Osteoblast (primary cell): ENCODE measurements at regions not wholly inside any gene's neighbourhood (a gene's known extent, or its start where the extent isn't known, plus 50 kb on each side); places are given as distances from the start of the nearest gene placed in this dataset.

ENCODE experiments used
- DNase-seq: peaks from one replicate; pipeline ENCODE4 v3.0.0; 2011; ENCODE audit warnings: low spot score, mixed read lengths; ENCODE audit not compliant: insufficient read length; ENCODE audit errors: missing footprints
- H2AFZ ChIP-seq: 2 replicates; pipeline ENCODE4 v1.6.0; 2011; ENCODE audit warnings: mild to moderate bottlenecking, low read length
- H3K27ac ChIP-seq: 2 replicates; pipeline ENCODE4 v1.5.1; 2011; ENCODE audit warnings: mild to moderate bottlenecking, low read depth, low read length, moderate library complexity
- H3K27me3 ChIP-seq: 2 replicates; pipeline ENCODE4 v1.6.0; 2012; ENCODE audit warnings: mild to moderate bottlenecking, control low read depth, inconsistent platforms, low read length, moderate library complexity; ENCODE audit not compliant: insufficient read depth
- H3K36me3 ChIP-seq: 2 replicates; pipeline ENCODE4 v1.5.1; 2011; ENCODE audit warnings: mild to moderate bottlenecking, low read length, control low read depth, moderate library complexity; ENCODE audit not compliant: insufficient read depth
- H3K4me1 ChIP-seq: 2 replicates; pipeline ENCODE4 v1.5.1; 2011; ENCODE audit warnings: mild to moderate bottlenecking, low read length, control low read depth, moderate library complexity; ENCODE audit not compliant: insufficient read depth
- H3K4me2 ChIP-seq: 2 replicates; pipeline ENCODE4 v1.6.0; 2011; ENCODE audit warnings: mild to moderate bottlenecking, low read length; ENCODE audit not compliant: insufficient read depth
- H3K4me3 ChIP-seq: fragments of 200-600 bp; sonication (generic); 3 replicates; pipeline ENCODE4 v1.5.1; 2012; ENCODE audit warnings: mild to moderate bottlenecking, low read length, inconsistent platforms; ENCODE audit not compliant: insufficient read depth
- H3K79me2 ChIP-seq: 2 replicates; pipeline ENCODE4 v1.6.0; 2012; ENCODE audit warnings: mild to moderate bottlenecking, low read length, control low read depth, inconsistent platforms; ENCODE audit not compliant: insufficient read depth
- H3K9me3 ChIP-seq: 2 replicates; pipeline ENCODE4 v1.5.1; 2011; ENCODE audit warnings: low read depth, low read length, control low read depth
- H4K20me1 ChIP-seq: 2 replicates; pipeline ENCODE4 v1.6.0; 2012; ENCODE audit warnings: mild to moderate bottlenecking, low read length, control low read depth; ENCODE audit not compliant: insufficient read depth
- TF ChIP-seq, protein P1 (sequence below): IDR thresholded peaks from 2 replicates; pipeline ENCODE4 v1.5.1; 2011; ENCODE audit warnings: mild to moderate bottlenecking, low read depth, low read length, moderate library complexity; ENCODE audit errors: extremely low read depth

DNA sequence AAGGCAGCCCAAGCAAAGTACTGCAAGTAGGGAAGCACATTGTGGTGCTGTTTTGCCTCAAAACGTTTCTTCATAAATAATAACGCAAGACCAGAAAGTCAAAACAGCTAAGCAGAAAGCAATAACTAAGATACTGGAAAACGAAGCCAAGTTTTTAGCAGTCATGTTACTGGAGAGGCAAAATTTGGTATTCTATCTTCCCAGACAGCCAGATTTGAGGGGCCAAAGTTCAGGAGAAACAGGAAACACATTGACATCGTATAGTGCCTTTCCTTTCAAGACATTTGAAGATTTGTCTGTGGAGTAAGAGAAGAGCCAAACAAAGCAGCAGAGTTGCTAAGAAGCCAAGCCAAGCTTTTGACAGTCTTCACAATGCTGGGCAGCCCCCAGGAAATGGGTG is 843.6 kb upstream of the NECTIN3 start:
- H3K36me3 ChIP-seq = no peaks in the 10 kb centered on the region
- H3K79me2 ChIP-seq = no peaks in the 10 kb centered on the region
- H4K20me1 ChIP-seq = no peaks in the 10 kb centered on the region
- no peak overlapping the region for H3K4me2 ChIP-seq
- no peak overlapping the region for H3K4me3 ChIP-seq
- no peak overlapping the region for H3K27ac ChIP-seq
- no peaks in the 10 kb centered on the region for H3K9me3 ChIP-seq
- H3K4me1 ChIP-seq = no peaks in the 10 kb centered on the region
- DNase-seq = no peak
- TF ChIP-seq, protein P1, sequence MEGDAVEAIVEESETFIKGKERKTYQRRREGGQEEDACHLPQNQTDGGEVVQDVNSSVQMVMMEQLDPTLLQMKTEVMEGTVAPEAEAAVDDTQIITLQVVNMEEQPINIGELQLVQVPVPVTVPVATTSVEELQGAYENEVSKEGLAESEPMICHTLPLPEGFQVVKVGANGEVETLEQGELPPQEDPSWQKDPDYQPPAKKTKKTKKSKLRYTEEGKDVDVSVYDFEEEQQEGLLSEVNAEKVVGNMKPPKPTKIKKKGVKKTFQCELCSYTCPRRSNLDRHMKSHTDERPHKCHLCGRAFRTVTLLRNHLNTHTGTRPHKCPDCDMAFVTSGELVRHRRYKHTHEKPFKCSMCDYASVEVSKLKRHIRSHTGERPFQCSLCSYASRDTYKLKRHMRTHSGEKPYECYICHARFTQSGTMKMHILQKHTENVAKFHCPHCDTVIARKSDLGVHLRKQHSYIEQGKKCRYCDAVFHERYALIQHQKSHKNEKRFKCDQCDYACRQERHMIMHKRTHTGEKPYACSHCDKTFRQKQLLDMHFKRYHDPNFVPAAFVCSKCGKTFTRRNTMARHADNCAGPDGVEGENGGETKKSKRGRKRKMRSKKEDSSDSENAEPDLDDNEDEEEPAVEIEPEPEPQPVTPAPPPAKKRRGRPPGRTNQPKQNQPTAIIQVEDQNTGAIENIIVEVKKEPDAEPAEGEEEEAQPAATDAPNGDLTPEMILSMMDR = no peak
- H3K27me3 ChIP-seq = no peaks in the 10 kb centered on the region
- peak overlapping the region; percentile 30 for H2AFZ ChIP-seq

DNA sequence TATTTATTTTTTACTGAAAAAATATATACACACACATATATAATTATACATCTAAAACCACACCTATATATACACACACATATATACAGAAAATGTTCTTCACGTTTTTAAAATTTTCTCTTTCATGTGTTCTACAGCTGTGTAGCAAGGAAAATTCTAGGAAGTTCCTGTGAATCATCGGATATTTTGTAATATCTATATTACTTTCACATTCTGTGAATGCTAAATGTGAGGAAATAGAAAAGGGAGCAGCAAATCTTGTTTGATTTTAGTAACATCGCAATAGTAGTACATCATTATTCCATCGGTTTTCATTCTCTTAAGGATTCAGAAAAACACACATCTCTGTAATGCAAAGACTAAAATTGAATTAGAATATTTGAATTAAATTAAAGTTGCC is 836.8 kb upstream of the NECTIN3 start:
- no peak overlapping the region for H3K4me2 ChIP-seq
- H3K9me3 ChIP-seq = no peaks in the 10 kb centered on the region
- H3K27ac ChIP-seq = no peak overlapping the region
- H2AFZ ChIP-seq = no peak overlapping the region
- H3K27me3 ChIP-seq = no peaks in the 10 kb centered on the region
- no peaks in the 10 kb centered on the region for H3K79me2 ChIP-seq
- H3K4me1 ChIP-seq = no peaks in the 10 kb centered on the region
- TF ChIP-seq, protein P1 = no peak
- H3K4me3 ChIP-seq = no peak overlapping the region
- DNase-seq = no peak
- no peaks in the 10 kb centered on the region for H3K36me3 ChIP-seq
- H4K20me1 ChIP-seq = no peaks in the 10 kb centered on the region

DNA sequence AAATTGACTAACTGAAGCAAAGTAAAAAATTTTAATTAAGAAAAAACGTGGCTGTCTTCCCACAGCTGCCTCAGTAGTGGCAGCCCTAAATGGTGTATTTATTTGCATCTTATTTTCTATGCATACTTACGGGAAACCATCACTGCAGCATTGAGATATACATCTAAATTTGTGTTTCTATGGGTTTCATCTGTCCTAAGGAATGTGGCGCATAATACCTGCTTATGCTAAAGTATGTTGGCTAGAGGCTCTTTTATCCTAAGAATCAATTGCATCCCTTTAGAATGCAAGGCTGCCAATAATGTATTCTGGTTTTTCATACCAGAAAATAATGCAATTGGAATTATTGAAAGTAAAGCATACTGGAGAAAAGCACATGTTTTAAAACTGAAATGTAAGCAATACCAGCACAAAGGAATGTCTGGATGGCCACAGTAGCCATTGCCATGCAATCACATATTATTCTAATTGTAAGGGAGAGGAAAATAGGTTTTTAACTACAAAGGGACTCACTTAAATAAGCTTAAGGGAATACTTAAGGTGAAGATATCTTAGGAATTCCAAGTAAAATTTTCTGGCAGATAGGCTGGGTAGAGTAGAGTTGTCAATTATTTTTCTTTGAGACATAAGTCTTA is 834.5 kb upstream of the NECTIN3 start:
- no peak overlapping the region for H3K27ac ChIP-seq
- DNase-seq = no peak
- no peak overlapping the region for H2AFZ ChIP-seq
- no peaks in the 10 kb centered on the region for H3K36me3 ChIP-seq
- H3K4me2 ChIP-seq = no peak overlapping the region
- H3K79me2 ChIP-seq = no peaks in the 10 kb centered on the region
- no peak overlapping the region for H3K4me3 ChIP-seq
- H3K4me1 ChIP-seq = no peaks in the 10 kb centered on the region
- H3K27me3 ChIP-seq = no peaks in the 10 kb centered on the region
- no peaks in the 10 kb centered on the region for H4K20me1 ChIP-seq
- TF ChIP-seq, protein P1 = no peak
- no peaks in the 10 kb centered on the region for H3K9me3 ChIP-seq

DNA sequence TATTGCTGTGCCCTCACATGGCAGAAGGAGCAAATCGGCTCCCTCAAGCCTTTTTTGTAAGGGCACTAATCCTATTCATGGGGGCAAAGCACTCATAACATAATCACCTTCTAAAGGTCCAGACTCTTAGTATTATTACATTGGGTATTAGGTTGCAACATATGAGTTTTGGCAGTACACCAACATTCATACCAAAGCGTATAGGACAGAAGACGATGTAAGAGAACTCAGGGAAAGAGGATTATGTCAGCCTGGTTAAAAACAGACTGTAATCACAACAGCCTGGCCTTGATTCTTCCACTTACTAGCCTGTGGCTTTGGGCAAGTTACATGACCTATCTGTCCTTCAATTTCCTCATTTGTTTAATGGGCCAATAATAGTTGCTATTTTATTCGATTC is 828.5 kb upstream of the NECTIN3 start:
- Histone ChIP-seq H2AFZ (peak overlapping the region; percentile 2), H4K20me1 (no peaks in the 10 kb centered on the region), H3K27me3 (no peaks in the 10 kb centered on the region), H3K4me2 (no peak overlapping the region), H3K4me1 (no peaks in the 10 kb centered on the region), H3K36me3 (no peaks in the 10 kb centered on the region), H3K4me3 (no peak overlapping the region), H3K79me2 (no peaks in the 10 kb centered on the region), H3K9me3 (no peaks in the 10 kb centered on the region), H3K27ac (no peak overlapping the region)
- TF ChIP-seq, protein P1 = no peak
- no peak for DNase-seq
